Mesendoderm (in vitro differentiated cells): ENCODE measurements at regions not wholly inside any gene's neighbourhood (a gene's known extent, or its start where the extent isn't known, plus 50 kb on each side); places are given as distances from the start of the nearest gene placed in this dataset.
"Not testable (repeated sequence)": the region's sequence is repeated elsewhere in the genome, so short reads cannot be mapped to it uniquely, and the experiment has no call there.

ENCODE experiments used
- DNase-seq: peaks from one replicate; pipeline ENCODE4 v3.0.0; 2013
- H2AK5ac ChIP-seq: 2 replicates; pipeline ENCODE4 v1.6.1; 2013; ENCODE audit warnings: low read length, inconsistent platforms
- H2BK120ac ChIP-seq: 2 replicates; pipeline ENCODE4 v1.6.1; 2013; ENCODE audit warnings: low read depth, mild to moderate bottlenecking, low read length, moderate library complexity, mixed read lengths
- H2BK15ac ChIP-seq: replicated peaks from 2 replicates; pipeline ENCODE4 v1.6.1; 2013; ENCODE audit warnings: low read depth, mild to moderate bottlenecking, moderate library complexity
- H2BK5ac ChIP-seq: 2 replicates; pipeline ENCODE4 v1.6.1; 2013; ENCODE audit warnings: low read length, inconsistent platforms
- H3K18ac ChIP-seq: 2 replicates; pipeline ENCODE4 v1.6.1; 2013; ENCODE audit warnings: mild to moderate bottlenecking, low read length, mixed read lengths
- H3K23ac ChIP-seq: one replicate; pipeline ENCODE4 v1.6.1; 2013; ENCODE audit warnings: low read length
- H3K27ac ChIP-seq: 2 replicates; pipeline ENCODE4 v1.5.1; 2013; ENCODE audit warnings: low read depth, mild to moderate bottlenecking, inconsistent platforms, low read length, moderate library complexity
- H3K27me3 ChIP-seq: 2 replicates; pipeline ENCODE4 v1.6.1; 2013; ENCODE audit warnings: low read length, control low read depth, mild to moderate bottlenecking, inconsistent platforms; ENCODE audit not compliant: insufficient read depth, poor library complexity
- H3K36me3 ChIP-seq: 2 replicates; pipeline ENCODE4 v1.6.1; 2013; ENCODE audit warnings: low read length, inconsistent platforms; ENCODE audit not compliant: control insufficient read depth, insufficient read depth
- H3K4ac ChIP-seq: one replicate; pipeline ENCODE4 v1.6.1; 2013; ENCODE audit warnings: low read depth, mild to moderate bottlenecking, low read length, moderate library complexity
- H3K4me1 ChIP-seq: 2 replicates; pipeline ENCODE4 v1.6.1; 2013; ENCODE audit warnings: low read depth, low read length, inconsistent platforms; ENCODE audit not compliant: control insufficient read depth
- H3K4me2 ChIP-seq: 2 replicates; pipeline ENCODE4 v1.6.1; 2013; ENCODE audit warnings: low read length
- H3K4me3 ChIP-seq: 2 replicates; pipeline ENCODE4 v1.5.1; 2013; ENCODE audit warnings: mild to moderate bottlenecking, low read length
- H3K56ac ChIP-seq: one replicate; pipeline ENCODE4 v1.6.1; 2013; ENCODE audit warnings: low read length
- H3K79me1 ChIP-seq: 2 replicates; pipeline ENCODE4 v1.6.1; 2013; ENCODE audit warnings: low read length, inconsistent platforms
- H3K79me2 ChIP-seq: 2 replicates; pipeline ENCODE4 v1.6.1; 2013; ENCODE audit warnings: mild to moderate bottlenecking, low read length; ENCODE audit not compliant: control insufficient read depth, insufficient read depth
- H3K9ac ChIP-seq: 2 replicates; pipeline ENCODE4 v1.6.1; 2013; ENCODE audit warnings: low read length, inconsistent platforms
- H4K5ac ChIP-seq: one replicate; pipeline ENCODE4 v1.6.1; 2013; ENCODE audit warnings: low read length
- H4K8ac ChIP-seq: one replicate; pipeline ENCODE4 v1.6.1; 2013; ENCODE audit warnings: low read depth, mild to moderate bottlenecking, control low read depth, low read length, moderate library complexity
- WGBS: extraction: QIAGEN DNeasy Blood & Tissue Kit; methylation state at CpG from one replicate; pipeline ENCODE4 v1.1.7; 2013; ENCODE audit warnings: low lambda C conversion rate, missing lambda C conversion rate; ENCODE audit not compliant: insufficient coverage; ENCODE audit errors: extremely low coverage; 5-methylcytosine and 5-hydroxymethylcytosine counted together

- Histone ChIP-seq H3K79me1 (no peaks in the 10 kb centered on the region), H2BK5ac (no peak overlapping the region), H3K9ac (no peak overlapping the region), H3K4me3 (no peak overlapping the region), H3K79me2 (no peaks in the 10 kb centered on the region), H3K4me1 (no peaks in the 10 kb centered on the region), H3K36me3 (no peaks in the 10 kb centered on the region), H2BK120ac (no peak overlapping the region), H3K23ac (no peak overlapping the region), H4K5ac (no peak overlapping the region), H3K4me2 (no peak overlapping the region), H3K27ac (no peak overlapping the region), H4K8ac (no peak overlapping the region), H3K27me3 (no peaks in the 10 kb centered on the region), H3K18ac (no peak overlapping the region), H2AK5ac (no peak overlapping the region), H3K56ac (no peak overlapping the region), H3K4ac (no peak overlapping the region), H2BK15ac (no peak overlapping the region)
- no peak for DNase-seq
- WGBS, result no CpG with 5 or more reads among the region's 3 CpGs
Measured at GRCh38 chr13:81568824-81569223, 1227.9 kb upstream of the SPRY2 start.

DNA sequence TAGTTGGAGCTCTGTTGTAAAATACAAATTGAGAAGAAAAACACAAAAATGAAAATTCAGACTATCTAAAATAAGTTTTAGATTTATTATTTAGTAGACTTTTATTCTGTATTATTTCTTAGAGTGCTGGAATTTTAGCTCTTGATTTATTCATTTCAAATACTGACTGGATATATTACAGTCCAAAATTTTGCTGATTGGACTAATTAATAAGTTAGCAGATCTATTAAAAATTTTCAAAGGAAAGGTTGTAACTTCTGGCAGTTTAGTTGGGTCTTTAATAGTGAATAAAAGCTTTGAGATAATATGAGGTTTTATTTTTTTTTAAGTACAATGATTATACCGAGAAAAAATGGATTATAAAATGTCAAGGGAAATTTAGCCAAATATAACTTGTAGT, 1224.9 kb upstream of the SPRY2 start:
- Histone ChIP-seq H2AK5ac (no peak overlapping the region), H3K4ac (no peak overlapping the region), H2BK120ac (no peak overlapping the region), H4K5ac (no peak overlapping the region), H3K56ac (no peak overlapping the region), H3K23ac (no peak overlapping the region), H3K9ac (no peak overlapping the region), H3K27ac (no peak overlapping the region), H3K36me3 (no peaks in the 10 kb centered on the region), H3K4me3 (no peak overlapping the region), H3K4me1 (no peaks in the 10 kb centered on the region), H3K79me2 (no peaks in the 10 kb centered on the region), H3K4me2 (no peak overlapping the region), H2BK5ac (no peak overlapping the region), H4K8ac (no peak overlapping the region), H3K79me1 (no peaks in the 10 kb centered on the region), H3K18ac (no peak overlapping the region), H2BK15ac (no peak overlapping the region), H3K27me3 (no peaks in the 10 kb centered on the region)
- WGBS, result 100% methylated on average over 1 of the region's 1 CpG
- no peak for DNase-seq

DNA sequence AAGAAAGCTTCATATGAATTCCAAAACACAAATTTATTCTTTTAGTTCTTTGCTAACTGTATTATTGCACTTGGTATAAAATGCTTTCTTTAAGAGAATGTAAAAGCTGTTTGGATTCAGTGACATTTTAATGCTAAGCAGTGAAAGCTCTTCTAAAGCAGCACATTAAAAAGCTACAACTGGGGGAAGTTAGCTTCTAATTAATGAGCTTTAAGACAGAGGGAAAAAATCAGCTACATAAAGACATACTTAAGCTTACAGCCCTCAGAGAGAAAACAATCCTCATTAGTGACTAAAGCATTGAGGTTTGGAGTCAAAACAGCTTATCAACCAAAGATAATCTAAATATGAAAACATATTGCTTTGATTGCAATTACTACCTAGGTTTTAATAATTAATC, 1222.2 kb upstream of the SPRY2 start:
- no peak overlapping the region for H2BK15ac ChIP-seq
- no peaks in the 10 kb centered on the region for H3K27me3 ChIP-seq
- H2AK5ac ChIP-seq, result no peak overlapping the region
- H3K79me1 ChIP-seq, result no peaks in the 10 kb centered on the region
- no peak overlapping the region for H3K9ac ChIP-seq
- no peak overlapping the region for H3K18ac ChIP-seq
- no peak overlapping the region for H2BK5ac ChIP-seq
- H4K8ac ChIP-seq, result no peak overlapping the region
- no peak overlapping the region for H2BK120ac ChIP-seq
- no peaks in the 10 kb centered on the region for H3K36me3 ChIP-seq
- no peak overlapping the region for H3K4ac ChIP-seq
- no peak overlapping the region for H3K4me3 ChIP-seq
- no peak overlapping the region for H4K5ac ChIP-seq
- no peak overlapping the region for H3K23ac ChIP-seq
- H3K79me2 ChIP-seq, result no peaks in the 10 kb centered on the region
- DNase-seq, result no peak
- H3K4me1 ChIP-seq, result no peaks in the 10 kb centered on the region
- H3K27ac ChIP-seq, result no peak overlapping the region
- no peak overlapping the region for H3K4me2 ChIP-seq
- H3K56ac ChIP-seq, result no peak overlapping the region

GRCh38 chr13:81562598-81562997, 1221.7 kb upstream of the SPRY2 start:
- H4K8ac ChIP-seq, result no peak overlapping the region
- no peaks in the 10 kb centered on the region for H3K79me1 ChIP-seq
- no peak overlapping the region for H3K4me3 ChIP-seq
- no peak overlapping the region for H3K27ac ChIP-seq
- no peak overlapping the region for H4K5ac ChIP-seq
- no peak overlapping the region for H2BK120ac ChIP-seq
- no peaks in the 10 kb centered on the region for H3K27me3 ChIP-seq
- H3K4me2 ChIP-seq, result no peak overlapping the region
- no peaks in the 10 kb centered on the region for H3K4me1 ChIP-seq
- no peak overlapping the region for H3K9ac ChIP-seq
- no peak overlapping the region for H3K56ac ChIP-seq
- no peak overlapping the region for H2BK5ac ChIP-seq
- no CpG with 5 or more reads among the region's 2 CpGs for WGBS
- H3K18ac ChIP-seq, result no peak overlapping the region
- H3K23ac ChIP-seq, result no peak overlapping the region
- DNase-seq, result no peak
- H3K79me2 ChIP-seq, result no peaks in the 10 kb centered on the region
- H3K4ac ChIP-seq, result no peak overlapping the region
- H2AK5ac ChIP-seq, result no peak overlapping the region
- H3K36me3 ChIP-seq, result no peaks in the 10 kb centered on the region
- H2BK15ac ChIP-seq, result no peak overlapping the region

DNA sequence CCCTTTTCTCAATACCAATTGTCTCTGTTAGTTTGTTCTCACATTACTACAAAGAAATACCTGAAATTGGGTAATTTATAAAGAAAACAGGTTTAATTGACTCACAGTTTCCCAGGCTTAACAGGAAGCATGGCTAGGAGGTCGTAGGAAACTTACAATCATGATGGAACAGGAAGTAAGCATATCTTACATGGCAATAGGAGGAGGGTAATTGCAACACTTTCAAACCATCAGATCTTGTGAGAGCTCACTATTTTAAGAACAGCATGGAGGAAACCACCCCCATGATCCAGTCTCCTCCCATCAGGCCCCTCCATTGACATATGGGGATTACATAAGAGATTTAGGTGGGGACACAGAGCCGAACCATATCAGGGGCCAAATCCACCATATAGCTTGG, 1210.1 kb upstream of the SPRY2 start:
- Histone ChIP-seq H3K56ac (no peak overlapping the region), H3K4me1 (no peaks in the 10 kb centered on the region), H4K5ac (no peak overlapping the region), H2BK5ac (no peak overlapping the region), H3K36me3 (no peaks in the 10 kb centered on the region), H3K18ac (no peak overlapping the region), H3K4me3 (no peak overlapping the region), H3K27ac (no peak overlapping the region), H3K23ac (no peak overlapping the region), H3K79me2 (no peaks in the 10 kb centered on the region), H2BK15ac (no peak overlapping the region), H2BK120ac (no peak overlapping the region), H3K9ac (no peak overlapping the region), H4K8ac (no peak overlapping the region), H3K27me3 (no peaks in the 10 kb centered on the region), H2AK5ac (no peak overlapping the region), H3K4ac (no peak overlapping the region), H3K79me1 (no peaks in the 10 kb centered on the region), H3K4me2 (no peak overlapping the region)
- no CpG with 5 or more reads among the region's 2 CpGs for WGBS
- DNase-seq, result no peak

DNA sequence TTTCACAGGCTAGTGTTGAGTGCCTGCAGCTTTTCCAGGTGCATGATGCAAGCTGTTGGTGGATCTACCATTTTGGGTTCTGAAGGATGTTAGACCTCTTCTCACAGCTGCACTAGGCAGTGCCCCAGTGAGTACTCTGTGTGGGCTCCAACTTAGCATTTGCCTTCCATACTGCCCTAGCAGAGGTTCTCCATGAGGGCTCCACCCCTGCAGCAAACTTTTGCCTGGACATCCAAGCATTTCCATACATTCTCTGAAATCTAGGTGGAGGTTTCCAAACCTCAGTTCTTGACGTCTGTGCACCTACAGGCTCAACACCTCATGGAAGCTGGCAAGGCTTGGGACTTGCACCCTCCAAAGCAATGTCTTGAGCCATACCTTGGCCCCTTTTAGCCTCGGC, 1205.4 kb upstream of the SPRY2 start:
- not testable (repeated sequence) for H3K4me1 ChIP-seq, H3K36me3 ChIP-seq, H2AK5ac ChIP-seq, H3K18ac ChIP-seq, DNase-seq, H2BK120ac ChIP-seq, H3K9ac ChIP-seq, H3K79me1 ChIP-seq, H3K56ac ChIP-seq, H4K5ac ChIP-seq, H2BK15ac ChIP-seq, H3K23ac ChIP-seq, H4K8ac ChIP-seq, H3K4ac ChIP-seq, H3K79me2 ChIP-seq, H3K4me2 ChIP-seq, H3K27ac ChIP-seq, H2BK5ac ChIP-seq, H3K27me3 ChIP-seq, H3K4me3 ChIP-seq
- WGBS, result no CpG with 5 or more reads among the region's 2 CpGs
